GM21619 (cell line): ENCODE measurements at regions not wholly inside any gene's neighbourhood (a gene's known extent, or its start where the extent isn't known, plus 50 kb on each side); places are given as distances from the start of the nearest gene placed in this dataset.
"Not testable (repeated sequence)": the region's sequence is repeated elsewhere in the genome, so short reads cannot be mapped to it uniquely, and the experiment has no call there.

ENCODE experiments used
- ATAC-seq: cut with Tn5 transposase; IDR thresholded peaks from one replicate; pipeline ENCODE4 v1.9.1; 2021; ENCODE audit not compliant: unreplicated experiment

GRCh38 chr4:82097504-82097903 lies 276.3 kb downstream of the HNRNPD start:
- no peak for ATAC-seq

GRCh38 chr4:82090717-82091116 lies 283.1 kb downstream of the HNRNPD start:
- no peak for ATAC-seq

- ATAC-seq, result no peak
Measured at GRCh38 chr4:82084747-82085146, 289.0 kb downstream of the HNRNPD start.

- ATAC-seq, result not testable (repeated sequence)
Measured at GRCh38 chr4:82077471-82077995, 296.3 kb downstream of the HNRNPD start.

- no peak for ATAC-seq
Measured at GRCh38 chr4:82076809-82077208, 297.0 kb downstream of the HNRNPD start.

- no peak for ATAC-seq
Measured at GRCh38 chr4:82076359-82076758, 297.4 kb downstream of the HNRNPD start.

- ATAC-seq, result no peak
Measured at GRCh38 chr4:82071951-82072350, 301.8 kb downstream of the HNRNPD start.

GRCh38 chr4:82069883-82070638 lies 303.7 kb downstream of the HNRNPD start:
- ATAC-seq, result no peak

GRCh38 chr4:82063017-82063416 lies 310.8 kb downstream of the HNRNPD start:
- no peak for ATAC-seq

GRCh38 chr4:82057990-82058544 lies 315.7 kb downstream of the HNRNPD start:
- ATAC-seq, result no peak

GRCh38 chr4:82055156-82055555 lies 318.6 kb downstream of the HNRNPD start:
- no peak for ATAC-seq

GRCh38 chr4:82053396-82053795 lies 320.4 kb downstream of the HNRNPD start:
- no peak for ATAC-seq

GRCh38 chr4:82050796-82051195 lies 323.0 kb downstream of the HNRNPD start:
- ATAC-seq, result no peak

- ATAC-seq, result no peak
Measured at GRCh38 chr4:82049294-82049693, 324.5 kb downstream of the HNRNPD start.

- ATAC-seq, result no peak
Measured at GRCh38 chr4:82047731-82048130, 326.1 kb downstream of the HNRNPD start.

GRCh38 chr4:82046796-82047195 lies 327.0 kb downstream of the HNRNPD start:
- no peak for ATAC-seq

GRCh38 chr4:82045267-82045666 lies 328.5 kb downstream of the HNRNPD start:
- ATAC-seq, result no peak

GRCh38 chr4:82044141-82044993 lies 329.4 kb downstream of the HNRNPD start:
- ATAC-seq, result no peak

GRCh38 chr4:82043809-82044137 lies 330.0 kb downstream of the HNRNPD start:
- no peak for ATAC-seq

- ATAC-seq, result no peak
Measured at GRCh38 chr4:82043081-82043808, 330.5 kb downstream of the HNRNPD start.

GRCh38 chr4:82042042-82042441 lies 331.7 kb downstream of the HNRNPD start:
- no peak for ATAC-seq
